ENCODE measurements at regions not wholly inside any gene's neighbourhood (a gene's known extent, or its start where the extent isn't known, plus 50 kb on each side); places are given as distances from the start of the nearest gene placed in this dataset.
A peak's percentile ranks its signal among the peaks of the same experiment; 100 is the strongest.

DNA sequence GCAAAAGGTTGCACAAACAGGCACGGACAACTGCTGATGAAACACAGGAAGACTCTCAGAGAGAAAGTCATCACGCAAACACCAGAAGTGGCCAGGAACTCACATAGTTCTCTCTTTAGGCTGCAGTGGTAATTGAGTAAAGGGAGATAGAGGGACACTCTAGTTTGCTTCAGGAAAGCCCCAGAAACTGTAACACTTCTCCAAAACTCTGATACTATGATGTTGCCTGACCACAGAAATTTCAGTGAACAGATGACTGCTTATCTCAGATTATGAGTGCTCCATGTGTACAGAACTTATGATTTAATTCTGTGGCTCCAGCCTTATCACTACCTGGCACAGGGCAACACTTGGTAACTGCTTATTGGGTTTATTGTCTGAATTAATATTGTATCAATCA is 311.5 kb upstream of the GYPC start:
- CTCF ChIA-PET: no interaction called here
- TF ChIP-seq SUZ12 (IDR thresholded peaks at IDR 0.05): no peak
- TF ChIP-seq BHLHE40 (IDR thresholded peaks at IDR 0.05; ENCODE audit: borderline replicate concordance): no peak
- POLR2A ChIA-PET: no interaction called here
- DNase-seq (ENCODE audit: extremely low spot score): no peak

DNA sequence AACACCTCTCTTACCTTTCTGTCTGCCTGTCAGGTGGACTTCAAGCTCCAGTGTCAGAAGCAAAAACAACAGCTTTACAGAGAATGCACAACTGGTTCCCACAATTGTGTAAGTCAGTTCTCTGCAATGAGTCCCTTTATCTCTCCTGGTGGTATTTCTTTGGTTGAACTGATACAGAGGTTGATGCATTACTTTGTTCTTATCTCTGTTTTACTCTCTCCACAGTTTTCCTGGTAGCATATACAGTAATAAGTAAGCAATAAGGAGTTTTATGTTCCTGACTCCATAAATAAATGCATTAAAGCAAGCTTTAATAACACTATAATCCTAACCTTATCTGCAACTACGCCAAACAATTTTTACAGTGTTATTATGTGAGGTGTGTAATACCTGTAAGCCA is 310.3 kb upstream of the GYPC start:
- TF ChIP-seq ARNT (IDR thresholded peaks at IDR 0.05): no peak
- no peak for TF ChIP-seq SUZ12 (IDR thresholded peaks at IDR 0.05)
- TF ChIP-seq CTBP1 (IDR thresholded peaks at IDR 0.05; ENCODE audit: borderline replicate concordance): no peak
- TF ChIP-seq, protein P1, sequence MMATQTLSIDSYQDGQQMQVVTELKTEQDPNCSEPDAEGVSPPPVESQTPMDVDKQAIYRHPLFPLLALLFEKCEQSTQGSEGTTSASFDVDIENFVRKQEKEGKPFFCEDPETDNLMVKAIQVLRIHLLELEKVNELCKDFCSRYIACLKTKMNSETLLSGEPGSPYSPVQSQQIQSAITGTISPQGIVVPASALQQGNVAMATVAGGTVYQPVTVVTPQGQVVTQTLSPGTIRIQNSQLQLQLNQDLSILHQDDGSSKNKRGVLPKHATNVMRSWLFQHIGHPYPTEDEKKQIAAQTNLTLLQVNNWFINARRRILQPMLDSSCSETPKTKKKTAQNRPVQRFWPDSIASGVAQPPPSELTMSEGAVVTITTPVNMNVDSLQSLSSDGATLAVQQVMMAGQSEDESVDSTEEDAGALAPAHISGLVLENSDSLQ (IDR thresholded peaks at IDR 0.05): no peak
- no peak for TF ChIP-seq FOXK2 (IDR thresholded peaks at IDR 0.05)
- TF ChIP-seq L3MBTL2 (conservative IDR thresholded peaks at IDR 0.05): no peak
- TF ChIP-seq ELF4 (IDR thresholded peaks at IDR 0.05): no peak
- no peak for TF ChIP-seq TARDBP (IDR thresholded peaks at IDR 0.05)
- no peak for TF ChIP-seq LEF1 (IDR thresholded peaks at IDR 0.05; ENCODE audit: borderline replicate concordance)
- no peak for TF ChIP-seq ZNF384 (IDR thresholded peaks at IDR 0.05)
- no peak for TF ChIP-seq FOXA1 (IDR thresholded peaks at IDR 0.05)
- no peak for TF ChIP-seq SP1 (IDR thresholded peaks at IDR 0.05)
- no peak for TF ChIP-seq HDGF (IDR thresholded peaks at IDR 0.05; ENCODE audit: borderline replicate concordance)
- TF ChIP-seq NFRKB (IDR thresholded peaks at IDR 0.05): no peak
- no peak for TF ChIP-seq FOXM1 (IDR thresholded peaks at IDR 0.05; ENCODE audit: borderline replicate concordance)
- TF ChIP-seq BHLHE40 (IDR thresholded peaks at IDR 0.05; ENCODE audit: borderline replicate concordance): no peak
- CTCF ChIA-PET: no interaction called here
- no peak for DNase-seq (ENCODE audit: extremely low spot score)
- POLR2A ChIA-PET: no interaction called here

DNA sequence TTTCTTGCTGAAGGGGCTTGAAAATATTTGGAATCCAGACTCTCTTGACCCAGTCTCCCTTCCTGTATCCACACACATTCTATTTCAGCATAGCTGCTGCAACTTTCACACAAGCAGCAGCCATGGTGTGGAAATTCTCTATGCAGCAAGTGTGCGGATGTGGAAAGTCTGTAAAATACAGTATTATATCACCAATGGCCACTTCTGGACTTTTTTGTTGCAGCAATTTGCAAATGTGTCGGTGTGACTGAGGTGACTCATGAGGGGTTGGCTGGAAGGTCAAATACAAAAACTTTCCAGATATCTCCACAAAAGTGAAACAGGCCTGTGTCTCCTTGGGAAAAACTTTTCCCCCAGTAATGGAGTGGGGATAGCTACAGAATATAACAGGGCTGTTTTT is 299.3 kb upstream of the GYPC start:
- POLR2A ChIA-PET: no interaction called here
- CTCF ChIA-PET: no interaction called here
- DNase-seq (ENCODE audit: extremely low spot score): no peak
- TF ChIP-seq LEF1 (IDR thresholded peaks at IDR 0.05; ENCODE audit: borderline replicate concordance): no peak
- TF ChIP-seq BHLHE40 (IDR thresholded peaks at IDR 0.05; ENCODE audit: borderline replicate concordance): no peak
- TF ChIP-seq CTBP1 (IDR thresholded peaks at IDR 0.05; ENCODE audit: borderline replicate concordance): no peak
- no peak for TF ChIP-seq TARDBP (IDR thresholded peaks at IDR 0.05)
- TF ChIP-seq L3MBTL2 (conservative IDR thresholded peaks at IDR 0.05): no peak

DNA sequence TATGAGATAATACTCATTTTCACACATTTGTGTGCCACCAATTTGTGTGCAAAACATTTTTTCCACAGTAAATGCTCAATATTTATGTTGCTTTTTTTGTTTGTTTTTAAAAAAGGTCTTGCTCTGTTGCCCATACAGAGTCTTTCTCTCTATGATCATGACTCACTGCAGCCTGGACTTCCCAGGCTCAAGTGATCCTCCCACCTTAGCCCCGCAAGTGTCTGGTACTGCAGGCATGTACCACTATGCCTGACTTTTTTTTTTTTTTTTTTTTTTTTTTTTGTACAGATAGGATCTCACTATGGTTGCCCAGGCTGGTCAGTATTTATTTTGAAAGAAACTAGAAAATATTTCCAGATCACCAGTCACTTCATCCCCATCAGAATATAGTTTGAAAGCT is 297.8 kb upstream of the GYPC start:
- ChIA-PET CTCF (no interaction called here), POLR2A (no interaction called here)
- TF ChIP-seq ARNT (IDR thresholded peaks at IDR 0.05) (no peak), SP1 (IDR thresholded peaks at IDR 0.05) (no peak), NFRKB (IDR thresholded peaks at IDR 0.05) (no peak), ELF4 (IDR thresholded peaks at IDR 0.05) (no peak), LEF1 (IDR thresholded peaks at IDR 0.05; ENCODE audit: borderline replicate concordance) (no peak), L3MBTL2 (conservative IDR thresholded peaks at IDR 0.05) (no peak), ZNF384 (IDR thresholded peaks at IDR 0.05) (no peak), TARDBP (IDR thresholded peaks at IDR 0.05) (no peak)
- TF ChIP-seq, protein P1 (IDR thresholded peaks at IDR 0.05): no peak

DNA sequence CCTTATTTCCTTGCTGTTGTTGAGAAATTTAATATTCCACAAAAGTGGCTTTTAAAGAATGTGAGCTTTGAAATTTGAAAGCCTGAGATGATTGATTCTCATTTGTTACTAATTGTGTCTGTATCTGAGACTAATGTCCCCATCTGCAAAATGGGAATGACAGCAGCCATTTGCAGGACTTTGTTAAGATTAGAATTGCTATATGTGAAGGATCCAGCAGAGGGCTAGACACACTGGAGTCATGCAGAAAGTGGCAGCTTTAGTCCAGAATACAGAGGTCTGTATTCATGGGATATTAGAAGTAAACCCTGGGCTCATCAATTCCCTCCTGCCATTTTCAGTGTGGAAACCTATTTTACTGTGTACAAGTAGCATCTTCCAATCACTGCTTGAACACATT is 296.5 kb upstream of the GYPC start:
- ChIA-PET CTCF (no interaction called here), POLR2A (no interaction called here)
- peak; percentile 24 for DNase-seq (ENCODE audit: extremely low spot score)
- TF ChIP-seq HDGF (IDR thresholded peaks at IDR 0.05; ENCODE audit: borderline replicate concordance): no peak
- TF ChIP-seq SP1 (IDR thresholded peaks at IDR 0.05): no peak
- TF ChIP-seq FOXK2 (IDR thresholded peaks at IDR 0.05): no peak
- no peak for TF ChIP-seq TARDBP (IDR thresholded peaks at IDR 0.05)
- TF ChIP-seq, protein P1 (IDR thresholded peaks at IDR 0.05): no peak
- TF ChIP-seq NFRKB (IDR thresholded peaks at IDR 0.05): no peak
- TF ChIP-seq L3MBTL2 (conservative IDR thresholded peaks at IDR 0.05): no peak
- TF ChIP-seq SUZ12 (IDR thresholded peaks at IDR 0.05): no peak
- no peak for TF ChIP-seq ZNF384 (IDR thresholded peaks at IDR 0.05)
- no peak for TF ChIP-seq BHLHE40 (IDR thresholded peaks at IDR 0.05; ENCODE audit: borderline replicate concordance)
- no peak for TF ChIP-seq LEF1 (IDR thresholded peaks at IDR 0.05; ENCODE audit: borderline replicate concordance)
- TF ChIP-seq ELF4 (IDR thresholded peaks at IDR 0.05): no peak
- TF ChIP-seq FOXA1 (IDR thresholded peaks at IDR 0.05): no peak
- no peak for TF ChIP-seq ARNT (IDR thresholded peaks at IDR 0.05)
- TF ChIP-seq CTBP1 (IDR thresholded peaks at IDR 0.05; ENCODE audit: borderline replicate concordance): no peak
- no peak for TF ChIP-seq FOXM1 (IDR thresholded peaks at IDR 0.05; ENCODE audit: borderline replicate concordance)

More for the DNA sequence above, 297.8 kb upstream of the GYPC start:
- DNase-seq (ENCODE audit: extremely low spot score): no peak

DNA sequence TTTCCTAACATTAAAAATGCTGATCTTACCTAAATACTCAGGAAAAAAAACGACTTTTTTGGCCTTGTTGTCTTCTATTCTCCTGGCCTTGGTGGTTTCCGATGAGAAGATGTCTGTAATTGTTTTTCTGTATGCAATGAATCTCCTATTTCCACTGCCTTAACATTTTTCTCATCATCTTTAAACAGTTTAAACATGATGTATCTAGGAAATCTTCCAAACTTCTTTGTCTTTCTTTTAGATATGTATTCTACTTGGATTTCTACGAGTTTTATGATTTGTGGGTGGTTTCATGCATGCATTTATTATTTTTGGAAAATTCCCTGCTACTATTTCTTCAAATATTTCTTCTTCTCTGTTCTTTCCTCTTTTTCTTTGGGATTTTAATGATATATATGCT is 288.6 kb upstream of the GYPC start:
- no peak for TF ChIP-seq FOXK2 (IDR thresholded peaks at IDR 0.05)
- TF ChIP-seq ELF4 (IDR thresholded peaks at IDR 0.05): no peak
- no peak for TF ChIP-seq L3MBTL2 (conservative IDR thresholded peaks at IDR 0.05)
- TF ChIP-seq FOXM1 (IDR thresholded peaks at IDR 0.05; ENCODE audit: borderline replicate concordance): no peak
- POLR2A ChIA-PET: no interaction called here
- CTCF ChIA-PET: no interaction called here
- DNase-seq (ENCODE audit: extremely low spot score): no peak

DNA sequence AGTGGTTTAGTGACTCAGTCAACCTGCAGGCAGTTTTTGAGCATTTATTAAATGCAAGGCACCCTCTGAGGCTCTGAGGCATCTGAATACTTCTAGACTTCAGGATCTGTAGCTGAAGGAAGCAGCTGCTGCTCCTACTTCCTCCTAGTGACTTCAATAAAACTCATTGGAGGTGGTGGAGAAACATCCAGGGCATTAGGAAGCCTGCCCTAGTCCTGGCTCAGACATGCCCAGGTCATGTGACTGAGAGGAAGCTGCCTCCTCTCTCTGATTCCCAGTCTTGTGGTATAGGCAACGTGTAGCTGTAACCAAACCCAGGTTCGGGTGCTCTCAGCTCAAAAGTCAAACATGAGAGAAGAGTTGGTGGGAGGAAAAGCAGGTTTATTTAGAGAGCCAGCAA is 287.2 kb upstream of the GYPC start:
- POLR2A ChIA-PET: no interaction called here
- CTCF ChIA-PET: no interaction called here
- DNase-seq (ENCODE audit: extremely low spot score): no peak
- TF ChIP-seq FOXK2 (IDR thresholded peaks at IDR 0.05) (no peak), FOXA1 (IDR thresholded peaks at IDR 0.05) (no peak)

Data from HEK293T (cell line).